ENCODE measurements at regions not wholly inside any gene's neighbourhood (a gene's known extent, or its start where the extent isn't known, plus 50 kb on each side); places are given as distances from the start of the nearest gene placed in this dataset.
"Not testable (repeated sequence)": the region's sequence is repeated elsewhere in the genome, so short reads cannot be mapped to it uniquely, and the experiment has no call there.

DNA sequence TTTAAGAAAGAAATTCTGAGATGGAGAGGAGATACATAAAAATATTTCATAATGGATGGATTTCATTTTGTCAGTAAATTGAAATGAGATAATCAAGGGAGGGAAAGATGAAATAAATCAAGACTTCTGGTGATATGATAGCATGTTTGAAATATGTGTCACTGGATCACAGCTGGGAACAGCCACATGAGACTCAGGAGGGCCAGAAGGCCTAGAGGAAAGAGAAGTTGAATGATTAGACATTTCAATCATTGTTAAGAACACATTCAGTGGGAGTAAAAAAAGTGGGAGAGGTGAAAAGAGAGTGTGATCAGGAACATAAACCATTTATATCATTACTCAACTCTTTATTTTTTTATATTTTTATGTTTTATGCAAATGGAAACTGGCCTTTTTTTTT is 933.4 kb downstream of the KCNJ2 start:
- Histone ChIP-seq H3K27ac (no peak overlapping the region), H3K36me3 (no peaks in the 10 kb centered on the region), H3K4me1 (peaks cover 15% of the 10 kb centered on the region), H3K9me3 (no peaks in the 10 kb centered on the region), H3K4me3 (no peak overlapping the region), H3K27me3 (no peaks in the 10 kb centered on the region)
- no peak for TF ChIP-seq POLR2A (IDR thresholded peaks at IDR 0.05)
- TF ChIP-seq EP300 (IDR thresholded peaks at IDR 0.05) = no peak
- no peak for TF ChIP-seq POLR2AphosphoS5 (IDR thresholded peaks at IDR 0.05)
- TF ChIP-seq, protein P1, sequence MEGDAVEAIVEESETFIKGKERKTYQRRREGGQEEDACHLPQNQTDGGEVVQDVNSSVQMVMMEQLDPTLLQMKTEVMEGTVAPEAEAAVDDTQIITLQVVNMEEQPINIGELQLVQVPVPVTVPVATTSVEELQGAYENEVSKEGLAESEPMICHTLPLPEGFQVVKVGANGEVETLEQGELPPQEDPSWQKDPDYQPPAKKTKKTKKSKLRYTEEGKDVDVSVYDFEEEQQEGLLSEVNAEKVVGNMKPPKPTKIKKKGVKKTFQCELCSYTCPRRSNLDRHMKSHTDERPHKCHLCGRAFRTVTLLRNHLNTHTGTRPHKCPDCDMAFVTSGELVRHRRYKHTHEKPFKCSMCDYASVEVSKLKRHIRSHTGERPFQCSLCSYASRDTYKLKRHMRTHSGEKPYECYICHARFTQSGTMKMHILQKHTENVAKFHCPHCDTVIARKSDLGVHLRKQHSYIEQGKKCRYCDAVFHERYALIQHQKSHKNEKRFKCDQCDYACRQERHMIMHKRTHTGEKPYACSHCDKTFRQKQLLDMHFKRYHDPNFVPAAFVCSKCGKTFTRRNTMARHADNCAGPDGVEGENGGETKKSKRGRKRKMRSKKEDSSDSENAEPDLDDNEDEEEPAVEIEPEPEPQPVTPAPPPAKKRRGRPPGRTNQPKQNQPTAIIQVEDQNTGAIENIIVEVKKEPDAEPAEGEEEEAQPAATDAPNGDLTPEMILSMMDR (IDR thresholded peaks at IDR 0.05) = no peak
- no peak for DNase-seq (ENCODE audit: low spot score in 2 of 2)

DNA sequence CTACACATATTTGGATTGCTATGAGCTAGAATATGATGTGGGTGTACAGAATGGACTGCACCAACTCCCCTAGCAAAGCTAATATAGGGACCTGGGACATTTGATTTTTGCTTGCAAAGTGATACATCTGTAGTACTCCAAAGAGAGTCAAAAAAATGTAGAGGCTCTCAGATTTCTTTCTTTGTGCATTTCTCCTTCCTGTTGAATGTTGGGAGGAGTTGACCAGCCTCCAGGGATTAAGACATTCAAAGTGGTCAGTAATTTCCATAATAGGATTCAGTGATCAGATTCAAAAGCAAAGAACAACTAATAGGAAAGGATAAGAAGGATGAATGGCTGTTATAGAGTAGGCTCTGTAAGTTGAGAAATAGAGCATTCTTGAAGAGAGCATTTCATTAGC is 934.9 kb downstream of the KCNJ2 start:
- TF ChIP-seq POLR2A (IDR thresholded peaks at IDR 0.05) (no peak), EP300 (IDR thresholded peaks at IDR 0.05) (no peak), POLR2AphosphoS5 (IDR thresholded peaks at IDR 0.05) (no peak)
- TF ChIP-seq, protein P1 (IDR thresholded peaks at IDR 0.05) = no peak

GRCh38 chr17:71106056-71106455 is 936.7 kb downstream of the KCNJ2 start:
- H3K4me1 ChIP-seq; H3K36me3 ChIP-seq; H3K27ac ChIP-seq; H3K4me3 ChIP-seq; H3K27me3 ChIP-seq; DNase-seq (ENCODE audit: low spot score in 2 of 2); H3K9me3 ChIP-seq: not testable (repeated sequence)

More for the DNA sequence above, 934.9 kb downstream of the KCNJ2 start:
- no peaks in the 10 kb centered on the region for H3K36me3 ChIP-seq
- no peak overlapping the region for H3K27ac ChIP-seq
- H3K9me3 ChIP-seq = no peaks in the 10 kb centered on the region
- peaks cover 6% of the 10 kb centered on the region for H3K4me1 ChIP-seq
- no peak overlapping the region for H3K4me3 ChIP-seq
- DNase-seq (ENCODE audit: low spot score in 2 of 2) = no peak
- H3K27me3 ChIP-seq = no peaks in the 10 kb centered on the region

GRCh38 chr17:71107136-71107535 is 937.8 kb downstream of the KCNJ2 start:
- DNase-seq (ENCODE audit: low spot score in 2 of 2) = no peak

GRCh38 chr17:71109697-71110096 is 940.4 kb downstream of the KCNJ2 start:
- H3K27ac ChIP-seq = no peak overlapping the region
- no peaks in the 10 kb centered on the region for H3K27me3 ChIP-seq
- WGBS = 89% methylated on average over 3 of the region's 3 CpGs
- DNase-seq (ENCODE audit: low spot score in 2 of 2) = no peak
- TF ChIP-seq POLR2AphosphoS5 (IDR thresholded peaks at IDR 0.05) = no peak
- no peak for TF ChIP-seq EP300 (IDR thresholded peaks at IDR 0.05)
- TF ChIP-seq POLR2A (IDR thresholded peaks at IDR 0.05) = no peak
- H3K4me3 ChIP-seq = no peak overlapping the region
- peaks cover 3% of the 10 kb centered on the region for H3K4me1 ChIP-seq
- no peaks in the 10 kb centered on the region for H3K36me3 ChIP-seq
- no peaks in the 10 kb centered on the region for H3K9me3 ChIP-seq

More at GRCh38 chr17:71107136-71107535, 937.8 kb downstream of the KCNJ2 start:
- H3K4me3 ChIP-seq = no peak overlapping the region
- H3K36me3 ChIP-seq = no peaks in the 10 kb centered on the region
- H3K27ac ChIP-seq = no peak overlapping the region
- no peaks in the 10 kb centered on the region for H3K27me3 ChIP-seq
- TF ChIP-seq POLR2AphosphoS5 (IDR thresholded peaks at IDR 0.05) (no peak), POLR2A (IDR thresholded peaks at IDR 0.05) (no peak), EP300 (IDR thresholded peaks at IDR 0.05) (no peak)
- TF ChIP-seq, protein P1 (IDR thresholded peaks at IDR 0.05) = no peak
- peaks cover 3% of the 10 kb centered on the region for H3K4me1 ChIP-seq
- WGBS = 22% methylated on average over 1 of the region's 1 CpG
- H3K9me3 ChIP-seq = no peaks in the 10 kb centered on the region

- Histone ChIP-seq H3K4me3 (no peak overlapping the region), H3K27me3 (no peaks in the 10 kb centered on the region), H3K9me3 (no peaks in the 10 kb centered on the region), H3K4me1 (peaks cover 7% of the 10 kb centered on the region), H3K36me3 (no peaks in the 10 kb centered on the region), H3K27ac (no peak overlapping the region)
- no peak for DNase-seq (ENCODE audit: low spot score in 2 of 2)
- TF ChIP-seq POLR2A (IDR thresholded peaks at IDR 0.05) (no peak), EP300 (IDR thresholded peaks at IDR 0.05) (no peak)
- WGBS = 84% methylated on average over 3 of the region's 3 CpGs
These were observed 941.0 kb downstream of the KCNJ2 start for GRCh38 chr17:71110326-71110725.

DNA sequence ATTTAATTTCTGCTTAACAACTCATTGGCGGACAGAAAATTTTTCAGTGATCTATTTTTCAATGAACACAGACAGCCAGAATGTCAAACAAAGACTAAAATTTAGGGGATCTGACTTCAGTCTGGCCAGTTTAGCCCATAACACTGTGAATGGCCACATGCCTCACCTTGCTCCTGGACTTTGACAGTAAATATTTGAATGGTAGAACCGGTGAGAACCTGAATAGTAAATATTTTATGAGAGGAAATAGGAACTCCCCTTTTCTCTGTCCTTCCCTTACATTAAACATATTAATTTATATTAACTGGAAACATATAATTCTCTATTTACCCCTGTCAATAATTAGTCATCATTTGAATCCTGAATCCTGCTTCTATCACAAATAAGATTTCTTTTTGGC is 942.1 kb downstream of the KCNJ2 start:
- Histone ChIP-seq H3K9me3 (no peaks in the 10 kb centered on the region), H3K4me3 (no peak overlapping the region), H3K27me3 (no peaks in the 10 kb centered on the region), H3K27ac (no peak overlapping the region), H3K36me3 (no peaks in the 10 kb centered on the region), H3K4me1 (peaks cover 12% of the 10 kb centered on the region)
- WGBS = 91% methylated on average over 2 of the region's 2 CpGs
- no peak for DNase-seq (ENCODE audit: low spot score in 2 of 2)
- TF ChIP-seq, protein P1 (IDR thresholded peaks at IDR 0.05) = no peak
- TF ChIP-seq POLR2A (IDR thresholded peaks at IDR 0.05) (no peak), EP300 (IDR thresholded peaks at IDR 0.05) (no peak), POLR2AphosphoS5 (IDR thresholded peaks at IDR 0.05) (no peak)
